Kidney epithelial cell (primary cell): ENCODE measurements at regions not wholly inside any gene's neighbourhood (a gene's known extent, or its start where the extent isn't known, plus 50 kb on each side); places are given as distances from the start of the nearest gene placed in this dataset.

Source experiments
- DNase-seq: peaks from one replicate; pipeline ENCODE4 v3.0.0-alpha.2; 2010; ENCODE audit warnings: low read depth
- H3K27me3 ChIP-seq: 2 replicates; pipeline ENCODE4 v1.6.0; 2011; ENCODE audit warnings: low read length; ENCODE audit not compliant: control insufficient read depth, insufficient read depth
- H3K36me3 ChIP-seq: 2 replicates; pipeline ENCODE4 v1.5.1; 2011; ENCODE audit warnings: low read length; ENCODE audit not compliant: control insufficient read depth, insufficient read depth
- H3K4me3 ChIP-seq: 2 replicates; pipeline ENCODE4 v1.5.1; 2011; ENCODE audit warnings: low read depth, mild to moderate bottlenecking, control low read depth, low read length
- TF ChIP-seq, protein P1 (sequence below): IDR thresholded peaks from 2 replicates; pipeline ENCODE4 v1.5.1; 2011; ENCODE audit warnings: mild to moderate bottlenecking, moderate library complexity, low read length, control low read depth, inconsistent platforms; ENCODE audit not compliant: insufficient read depth, poor library complexity, severe bottlenecking

DNA sequence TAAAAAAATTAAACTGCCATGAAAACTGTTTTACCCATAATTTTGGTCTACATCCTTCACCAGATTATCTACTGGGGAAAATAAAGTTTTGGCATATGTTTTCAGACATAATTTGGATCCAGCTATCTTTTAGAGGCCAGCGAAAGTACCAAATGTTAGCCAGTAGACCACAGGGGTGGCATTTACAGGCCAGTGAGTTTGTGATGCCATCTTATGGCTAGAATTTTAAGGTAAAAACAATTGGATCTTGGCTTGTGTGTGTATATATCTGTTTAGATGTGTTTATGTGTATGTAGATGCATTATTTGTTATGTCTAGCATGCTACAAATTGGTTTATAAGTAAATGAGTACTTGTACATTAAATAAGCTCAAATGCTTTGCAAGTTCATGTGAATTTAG is 322.6 kb downstream of the ASXL3 start:
- Histone ChIP-seq H3K36me3 (no peaks in the 10 kb centered on the region), H3K4me3 (no peak overlapping the region), H3K27me3 (no peaks in the 10 kb centered on the region)
- TF ChIP-seq, protein P1, sequence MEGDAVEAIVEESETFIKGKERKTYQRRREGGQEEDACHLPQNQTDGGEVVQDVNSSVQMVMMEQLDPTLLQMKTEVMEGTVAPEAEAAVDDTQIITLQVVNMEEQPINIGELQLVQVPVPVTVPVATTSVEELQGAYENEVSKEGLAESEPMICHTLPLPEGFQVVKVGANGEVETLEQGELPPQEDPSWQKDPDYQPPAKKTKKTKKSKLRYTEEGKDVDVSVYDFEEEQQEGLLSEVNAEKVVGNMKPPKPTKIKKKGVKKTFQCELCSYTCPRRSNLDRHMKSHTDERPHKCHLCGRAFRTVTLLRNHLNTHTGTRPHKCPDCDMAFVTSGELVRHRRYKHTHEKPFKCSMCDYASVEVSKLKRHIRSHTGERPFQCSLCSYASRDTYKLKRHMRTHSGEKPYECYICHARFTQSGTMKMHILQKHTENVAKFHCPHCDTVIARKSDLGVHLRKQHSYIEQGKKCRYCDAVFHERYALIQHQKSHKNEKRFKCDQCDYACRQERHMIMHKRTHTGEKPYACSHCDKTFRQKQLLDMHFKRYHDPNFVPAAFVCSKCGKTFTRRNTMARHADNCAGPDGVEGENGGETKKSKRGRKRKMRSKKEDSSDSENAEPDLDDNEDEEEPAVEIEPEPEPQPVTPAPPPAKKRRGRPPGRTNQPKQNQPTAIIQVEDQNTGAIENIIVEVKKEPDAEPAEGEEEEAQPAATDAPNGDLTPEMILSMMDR, result no peak
- DNase-seq, result no peak

DNA sequence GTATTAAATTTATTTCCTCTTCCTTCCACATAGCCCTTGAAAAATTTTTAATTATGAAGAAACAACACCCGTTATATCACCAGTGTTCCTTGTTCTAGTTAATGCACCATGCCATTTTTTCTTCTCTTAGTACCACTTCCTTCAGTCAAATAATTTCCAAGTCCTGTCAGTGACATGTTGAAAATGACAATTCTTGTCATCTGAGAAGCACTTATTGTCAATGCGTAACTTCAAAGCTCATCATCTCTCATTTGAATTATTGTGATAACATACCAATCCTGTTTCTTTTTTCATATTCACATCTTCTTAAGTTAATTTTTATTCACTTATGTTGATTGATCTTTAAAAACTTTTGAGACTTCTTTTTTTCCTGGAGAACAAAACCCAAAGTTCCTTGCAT is 320.4 kb downstream of the ASXL3 start:
- Histone ChIP-seq H3K27me3 (no peaks in the 10 kb centered on the region), H3K4me3 (no peak overlapping the region), H3K36me3 (no peaks in the 10 kb centered on the region)
- DNase-seq, result no peak
- TF ChIP-seq, protein P1, result no peak

DNA sequence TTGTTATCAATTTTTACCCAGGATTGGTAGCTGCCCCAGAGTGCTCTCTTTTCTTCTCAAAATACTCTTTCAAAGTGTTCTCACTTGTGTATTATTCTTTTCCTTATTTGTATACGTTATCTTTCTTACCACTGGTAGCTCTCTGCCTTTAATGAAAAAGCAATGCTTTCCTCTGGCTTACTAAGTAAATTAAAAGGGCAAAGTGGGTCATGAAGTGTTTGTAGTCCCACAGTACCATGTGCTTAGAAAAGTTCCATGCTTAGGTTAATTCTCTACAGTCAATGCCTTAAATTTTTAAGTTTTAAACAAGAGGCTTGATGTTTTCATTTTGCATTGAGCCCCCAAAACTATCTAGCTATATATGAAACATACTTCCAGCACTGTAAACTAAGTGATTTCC is 300.2 kb downstream of the ASXL3 start:
- H3K27me3 ChIP-seq, result no peaks in the 10 kb centered on the region
- DNase-seq, result no peak
- TF ChIP-seq, protein P1, result no peak
- H3K4me3 ChIP-seq, result no peak overlapping the region
- H3K36me3 ChIP-seq, result no peaks in the 10 kb centered on the region

DNA sequence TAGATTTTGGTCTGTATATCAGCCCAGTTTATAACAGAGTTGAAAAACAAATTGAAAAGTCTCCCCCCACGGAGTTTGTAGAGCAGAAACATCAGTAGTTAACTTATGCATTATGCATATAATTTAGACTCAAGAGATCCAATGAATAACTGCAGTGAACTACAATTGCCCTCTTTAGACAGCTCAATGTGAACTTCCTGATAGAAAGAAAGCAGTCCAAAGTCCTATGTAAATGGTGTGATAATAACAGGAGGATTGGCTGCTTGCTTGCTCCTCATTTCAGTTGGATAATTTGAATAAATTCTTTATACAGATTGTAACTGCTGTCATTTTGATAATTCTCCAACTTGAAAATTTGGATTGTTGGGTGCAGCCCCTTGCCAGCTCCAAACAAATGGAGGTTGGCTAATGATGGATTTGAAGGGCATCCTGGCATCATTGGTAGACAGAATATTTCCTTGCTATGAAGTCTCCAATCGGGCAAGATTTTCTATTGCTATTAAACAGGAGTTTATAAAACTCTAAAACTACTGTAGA is 297.1 kb downstream of the ASXL3 start:
- no peaks in the 10 kb centered on the region for H3K36me3 ChIP-seq
- H3K4me3 ChIP-seq, result no peak overlapping the region
- DNase-seq, result no peak
- TF ChIP-seq, protein P1, result no peak
- no peaks in the 10 kb centered on the region for H3K27me3 ChIP-seq

DNA sequence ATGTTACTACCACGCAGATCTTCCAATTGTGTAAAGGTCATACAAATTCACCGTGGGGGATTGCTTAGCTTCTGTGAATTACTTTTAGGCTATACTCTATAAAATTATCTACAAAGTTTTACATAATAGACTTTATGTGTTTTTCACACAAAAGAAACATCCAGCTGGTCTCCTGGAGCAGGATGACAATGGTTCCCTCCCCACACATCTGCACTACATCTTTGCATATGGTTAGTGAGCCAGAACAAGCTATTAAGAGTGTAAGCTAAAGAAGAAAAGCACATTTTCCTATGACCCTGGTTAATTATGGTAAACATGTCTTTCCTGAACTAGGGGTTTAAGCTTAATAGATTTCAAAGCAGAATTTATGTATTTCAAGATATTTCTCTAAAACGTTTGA is 295.1 kb downstream of the ASXL3 start:
- TF ChIP-seq, protein P1, result no peak

DNA sequence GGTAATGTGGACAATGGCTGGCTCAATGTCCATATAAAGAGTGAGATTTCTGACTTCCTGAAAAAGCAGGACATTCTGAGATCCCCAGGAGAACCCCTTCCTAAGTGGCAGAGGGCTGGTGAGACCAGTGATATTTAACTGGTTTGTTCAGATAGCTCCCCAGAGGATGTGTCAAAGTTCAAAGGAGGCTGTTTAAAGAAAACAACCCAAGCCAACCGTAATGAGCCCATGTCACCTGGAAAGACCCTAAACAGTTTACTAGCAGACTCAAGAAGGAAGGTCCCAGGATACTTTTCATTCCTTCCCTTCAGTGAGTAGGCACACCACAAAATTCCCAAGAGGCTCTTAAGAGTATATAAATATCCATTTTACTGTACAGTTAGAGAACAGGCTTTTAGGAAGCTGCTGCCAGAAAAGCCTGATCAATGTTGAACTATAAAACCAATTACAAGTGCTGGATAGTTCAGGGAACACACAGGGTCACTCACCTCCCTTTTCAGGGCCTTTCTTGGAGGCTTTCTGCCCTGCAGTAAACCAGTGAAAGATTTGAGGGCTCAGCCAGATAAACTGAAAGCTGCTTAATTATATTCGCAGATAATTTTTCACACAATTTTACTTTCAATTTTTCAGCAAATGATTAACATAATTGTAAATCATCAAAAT is 293.5 kb downstream of the ASXL3 start:
- Histone ChIP-seq H3K27me3 (no peaks in the 10 kb centered on the region), H3K4me3 (no peak overlapping the region), H3K36me3 (no peaks in the 10 kb centered on the region)
- TF ChIP-seq, protein P1, result no peak
- DNase-seq, result no peak

More for the DNA sequence above, 295.1 kb downstream of the ASXL3 start:
- Histone ChIP-seq H3K36me3 (no peaks in the 10 kb centered on the region), H3K4me3 (no peak overlapping the region), H3K27me3 (no peaks in the 10 kb centered on the region)
- DNase-seq, result no peak
